Hepatocyte (in vitro differentiated cells): ENCODE measurements at regions not wholly inside any gene's neighbourhood (a gene's known extent, or its start where the extent isn't known, plus 50 kb on each side); places are given as distances from the start of the nearest gene placed in this dataset.

ENCODE experiments used
- DNase-seq: peaks from one replicate; pipeline ENCODE4 v3.0.0-alpha.2; 2016; ENCODE audit warnings: low spot score
- H2AFZ ChIP-seq: fragments of 200-600 bp; sonication (generic); 2 replicates; pipeline ENCODE4 v1.6.0; 2016; ENCODE audit warnings: antibody characterized with exemption, mild to moderate bottlenecking
- H3K27ac ChIP-seq: fragments of 200-600 bp; sonication (generic); 2 replicates; pipeline ENCODE4 v1.5.1; 2016; ENCODE audit warnings: mild to moderate bottlenecking
- H3K27me3 ChIP-seq: fragments of 200-600 bp; sonication (generic); 2 replicates; pipeline ENCODE4 v1.6.1; 2016
- H3K36me3 ChIP-seq: fragments of 200-600 bp; sonication (generic); replicated peaks from 2 replicates; pipeline ENCODE4 v1.5.1; 2016; ENCODE audit warnings: low read depth; ENCODE audit not compliant: insufficient read depth
- H3K4me1 ChIP-seq: fragments of 200-600 bp; sonication (generic); 2 replicates; pipeline ENCODE4 v1.5.1; 2016; ENCODE audit warnings: mild to moderate bottlenecking, moderate library complexity; ENCODE audit not compliant: insufficient read depth
- H3K4me2 ChIP-seq: fragments of 200-600 bp; sonication (generic); 2 replicates; pipeline ENCODE4 v1.6.0; 2016
- H3K4me3 ChIP-seq: fragments of 200-600 bp; sonication (generic); 2 replicates; pipeline ENCODE4 v1.5.1; 2016; ENCODE audit warnings: mild to moderate bottlenecking
- H3K79me2 ChIP-seq: fragments of 200-600 bp; sonication (generic); 2 replicates; pipeline ENCODE4 v1.6.0; 2017; ENCODE audit warnings: mild to moderate bottlenecking
- H3K9me2 ChIP-seq: fragments of 200-600 bp; sonication (generic); replicated peaks from 2 replicates; pipeline ENCODE4 v1.6.0; 2017; ENCODE audit warnings: mild to moderate bottlenecking; ENCODE audit not compliant: insufficient read depth
- H3K9me3 ChIP-seq: fragments of 200-600 bp; sonication (generic); 2 replicates; pipeline ENCODE4 v1.5.1; 2016; ENCODE audit warnings: low read depth, mild to moderate bottlenecking
- H4K20me1 ChIP-seq: fragments of 200-600 bp; sonication (generic); 2 replicates; pipeline ENCODE4 v1.6.0; 2016; ENCODE audit warnings: mild to moderate bottlenecking; ENCODE audit not compliant: insufficient read depth, poor library complexity, severe bottlenecking
- CTCF ChIP-seq: fragments of 200-600 bp; sonication (generic); IDR thresholded peaks from 2 replicates; pipeline ENCODE4 v1.5.1; 2016; ENCODE audit warnings: antibody characterized with exemption, mild to moderate bottlenecking; ENCODE audit not compliant: poor library complexity
- EZH2 ChIP-seq: fragments of 200-600 bp; sonication (generic); IDR thresholded peaks from 2 replicates; pipeline ENCODE4 v1.6.1; 2016; ENCODE audit warnings: antibody characterized with exemption, mild to moderate bottlenecking, borderline replicate concordance
- EZH2phosphoT487 ChIP-seq: fragments of 200-600 bp; sonication (generic); IDR thresholded peaks from one replicate; pipeline ENCODE4 v1.6.1; 2018; ENCODE audit warnings: antibody characterized with exemption, mild to moderate bottlenecking, low read depth, moderate library complexity; ENCODE audit not compliant: unreplicated experiment, severe bottlenecking
- WGBS: methylation state at CpG from one replicate; pipeline ENCODE4 v1.1.6; 2016; ENCODE audit warnings: low lambda C conversion rate; ENCODE audit errors: missing lambda C conversion rate; 5-methylcytosine and 5-hydroxymethylcytosine counted together

GRCh38 chr16:80447241-80447640 is 93.6 kb upstream of the DYNLRB2 start:
- H3K4me1 ChIP-seq, result no peaks in the 10 kb centered on the region
- no peak for TF ChIP-seq EZH2phosphoT487
- no peak for TF ChIP-seq EZH2
- no peak for TF ChIP-seq CTCF
- H4K20me1 ChIP-seq, result no peaks in the 10 kb centered on the region
- H3K4me3 ChIP-seq, result no peak overlapping the region
- no peaks in the 10 kb centered on the region for H3K79me2 ChIP-seq
- no peak for DNase-seq
- H3K9me2 ChIP-seq, result no peaks in the 10 kb centered on the region
- no peaks in the 10 kb centered on the region for H3K9me3 ChIP-seq
- H3K27ac ChIP-seq, result no peak overlapping the region
- H2AFZ ChIP-seq, result no peak overlapping the region
- no peaks in the 10 kb centered on the region for H3K27me3 ChIP-seq
- no peaks in the 10 kb centered on the region for H3K36me3 ChIP-seq
- WGBS, result 89% methylated on average over 5 of the region's 5 CpGs
- no peak overlapping the region for H3K4me2 ChIP-seq

GRCh38 chr16:80442779-80443178 is 98.0 kb upstream of the DYNLRB2 start:
- TF ChIP-seq EZH2phosphoT487, result no peak
- TF ChIP-seq CTCF, result no peak
- TF ChIP-seq EZH2, result no peak
- Histone ChIP-seq H2AFZ (no peak overlapping the region), H3K4me3 (no peak overlapping the region), H4K20me1 (no peaks in the 10 kb centered on the region), H3K79me2 (no peaks in the 10 kb centered on the region), H3K36me3 (no peaks in the 10 kb centered on the region), H3K27me3 (no peaks in the 10 kb centered on the region), H3K4me1 (no peaks in the 10 kb centered on the region), H3K27ac (no peak overlapping the region), H3K9me2 (no peaks in the 10 kb centered on the region), H3K9me3 (no peaks in the 10 kb centered on the region), H3K4me2 (no peak overlapping the region)
- no peak for DNase-seq
- 65% methylated on average over 5 of the region's 5 CpGs for WGBS

- Histone ChIP-seq H4K20me1 (no peaks in the 10 kb centered on the region), H3K9me3 (no peaks in the 10 kb centered on the region), H3K9me2 (no peaks in the 10 kb centered on the region), H3K4me3 (no peak overlapping the region), H3K79me2 (no peaks in the 10 kb centered on the region), H2AFZ (no peak overlapping the region), H3K4me2 (no peak overlapping the region), H3K4me1 (no peaks in the 10 kb centered on the region), H3K27me3 (no peaks in the 10 kb centered on the region), H3K36me3 (no peaks in the 10 kb centered on the region), H3K27ac (no peak overlapping the region)
- WGBS, result 68% methylated on average over 1 of the region's 1 CpG
- DNase-seq, result no peak
- TF ChIP-seq EZH2phosphoT487, result no peak
- no peak for TF ChIP-seq CTCF
- no peak for TF ChIP-seq EZH2
These were observed 98.9 kb upstream of the DYNLRB2 start for GRCh38 chr16:80441935-80442334.

- 60% methylated on average over 2 of the region's 2 CpGs for WGBS
- no peak overlapping the region for H3K27ac ChIP-seq
- no peaks in the 10 kb centered on the region for H3K27me3 ChIP-seq
- no peak overlapping the region for H3K4me3 ChIP-seq
- no peaks in the 10 kb centered on the region for H3K36me3 ChIP-seq
- DNase-seq, result no peak
- H3K4me2 ChIP-seq, result no peak overlapping the region
- H3K79me2 ChIP-seq, result no peaks in the 10 kb centered on the region
- no peaks in the 10 kb centered on the region for H3K9me2 ChIP-seq
- H2AFZ ChIP-seq, result no peak overlapping the region
- no peak for TF ChIP-seq EZH2
- TF ChIP-seq EZH2phosphoT487, result no peak
- TF ChIP-seq CTCF, result no peak
- H3K4me1 ChIP-seq, result no peaks in the 10 kb centered on the region
- no peaks in the 10 kb centered on the region for H3K9me3 ChIP-seq
- H4K20me1 ChIP-seq, result no peaks in the 10 kb centered on the region
These were observed 100.1 kb upstream of the DYNLRB2 start for GRCh38 chr16:80440667-80441066.
